ENCODE measurements at regions not wholly inside any gene's neighbourhood (a gene's known extent, or its start where the extent isn't known, plus 50 kb on each side); places are given as distances from the start of the nearest gene placed in this dataset.

- Mint-ChIP-seq H3K27ac (no peak overlapping the region), H3K4me3 (no peak overlapping the region), H3K36me3 (no peaks in the 10 kb centered on the region), H3K27me3 (peaks cover 8% of the 10 kb centered on the region), H3K9me3 (no peaks in the 10 kb centered on the region), H3K4me1 (no peaks in the 10 kb centered on the region)
- CTCF ChIA-PET: no interaction called here
- DNase-seq: no peak
Observed at GRCh38 chr16:11465675-11466074, 120.4 kb downstream of the RMI2 start.

DNA sequence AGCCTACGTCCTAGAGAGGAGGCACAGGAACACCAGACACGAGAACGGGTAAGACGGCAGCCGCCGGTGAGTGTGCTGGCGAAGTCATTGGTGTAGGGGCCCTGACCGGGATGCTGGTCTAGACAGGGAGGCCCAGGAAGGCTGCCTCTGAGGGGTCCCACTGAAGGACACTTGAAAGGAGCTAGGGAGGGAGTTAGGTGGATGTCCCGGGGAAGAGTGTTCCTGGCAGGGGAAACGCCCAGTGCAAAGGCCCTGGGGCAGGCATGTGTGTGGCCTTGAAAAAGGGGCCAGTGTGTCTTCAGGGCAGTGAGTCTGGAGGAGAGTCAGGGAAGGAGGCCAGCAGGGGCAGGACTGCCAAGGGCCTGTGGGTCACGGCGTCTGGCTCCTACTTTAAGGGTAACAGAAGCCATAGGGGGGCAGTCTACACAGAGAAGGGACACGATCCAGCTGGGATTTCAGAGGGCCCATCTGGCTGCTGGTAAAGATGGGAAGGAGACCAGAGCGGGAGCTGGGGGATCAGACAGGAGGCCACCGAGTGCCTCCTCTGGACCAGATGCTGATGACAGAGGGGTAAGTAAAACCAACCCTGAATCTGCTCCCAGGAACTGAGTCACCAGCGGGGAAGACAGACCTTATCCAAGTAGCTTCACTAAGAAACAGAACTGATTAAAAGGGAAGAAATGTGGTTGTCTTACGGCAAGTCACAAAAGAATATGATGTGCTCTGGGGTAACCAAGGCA is 115.9 kb downstream of the LITAF start:
- no peaks in the 10 kb centered on the region for H3K9me3 Mint-ChIP-seq
- no peak for DNase-seq
- no peaks in the 10 kb centered on the region for H3K36me3 Mint-ChIP-seq
- H3K4me1 Mint-ChIP-seq: no peaks in the 10 kb centered on the region
- H3K27ac Mint-ChIP-seq: no peak overlapping the region
- CTCF ChIA-PET: no interaction called here
- H3K4me3 Mint-ChIP-seq: no peak overlapping the region
- peaks cover 9% of the 10 kb centered on the region for H3K27me3 Mint-ChIP-seq

GRCh38 chr16:11471548-11471947 is 115.2 kb downstream of the LITAF start:
- peaks cover 9% of the 10 kb centered on the region for H3K27me3 Mint-ChIP-seq
- CTCF ChIA-PET: no interaction called here
- H3K4me3 Mint-ChIP-seq: no peak overlapping the region
- no peaks in the 10 kb centered on the region for H3K36me3 Mint-ChIP-seq
- no peaks in the 10 kb centered on the region for H3K4me1 Mint-ChIP-seq
- no peaks in the 10 kb centered on the region for H3K9me3 Mint-ChIP-seq
- no peak overlapping the region for H3K27ac Mint-ChIP-seq
- DNase-seq: no peak

DNA sequence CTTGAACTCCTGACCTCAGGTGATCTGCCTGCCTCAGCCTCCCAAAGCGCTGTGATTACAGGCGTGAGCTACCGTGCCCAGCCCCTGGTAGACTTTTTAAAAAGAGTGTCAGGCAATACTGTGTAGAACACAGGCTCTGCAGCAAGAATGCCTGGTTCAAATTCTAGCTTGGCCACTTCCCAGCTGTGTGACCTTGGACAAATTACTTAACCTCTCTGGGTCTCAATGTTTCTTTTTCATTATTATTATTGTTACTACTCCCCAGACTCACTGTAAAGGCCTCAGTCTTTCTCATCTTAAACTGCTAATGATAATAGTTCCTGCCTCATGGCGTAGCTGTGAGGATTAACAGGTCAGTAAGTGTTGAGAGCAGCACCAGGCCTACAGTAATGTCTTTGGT is 114.3 kb downstream of the LITAF start:
- H3K36me3 Mint-ChIP-seq: no peaks in the 10 kb centered on the region
- H3K27me3 Mint-ChIP-seq: peaks cover 9% of the 10 kb centered on the region

GRCh38 chr16:11472851-11473250 is 113.9 kb downstream of the LITAF start:
- no peak for DNase-seq
- Mint-ChIP-seq H3K4me1 (no peaks in the 10 kb centered on the region), H3K36me3 (no peaks in the 10 kb centered on the region), H3K27me3 (peaks cover 9% of the 10 kb centered on the region), H3K9me3 (no peaks in the 10 kb centered on the region), H3K27ac (no peak overlapping the region), H3K4me3 (no peak overlapping the region)
- CTCF ChIA-PET: no interaction called here

More for the DNA sequence above, 114.3 kb downstream of the LITAF start:
- H3K27ac Mint-ChIP-seq: no peak overlapping the region
- CTCF ChIA-PET: no interaction called here
- H3K4me1 Mint-ChIP-seq: no peaks in the 10 kb centered on the region
- no peak overlapping the region for H3K4me3 Mint-ChIP-seq
- no peaks in the 10 kb centered on the region for H3K9me3 Mint-ChIP-seq
- no peak for DNase-seq

DNA sequence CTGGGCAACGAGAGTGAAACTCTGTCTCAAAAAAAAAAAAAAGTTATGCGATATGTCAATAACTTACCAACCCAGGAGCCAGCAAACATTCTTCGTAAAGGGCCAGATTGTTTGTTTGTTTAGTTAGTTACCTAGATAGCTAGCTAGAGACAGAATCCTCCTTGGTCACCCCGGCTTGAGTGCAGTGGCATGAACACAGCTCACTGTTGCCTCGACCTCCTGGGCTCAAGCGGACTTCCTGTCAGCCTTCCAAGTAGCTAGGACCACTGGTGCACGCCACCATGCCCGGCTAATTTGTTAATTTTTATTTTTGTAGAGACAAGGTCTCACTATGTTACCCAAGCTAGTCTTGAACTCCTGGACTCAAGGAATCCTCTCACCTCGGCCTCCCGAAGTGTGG is 113.0 kb downstream of the LITAF start:
- H3K27me3 Mint-ChIP-seq: peaks cover 9% of the 10 kb centered on the region
- DNase-seq: no peak
- H3K9me3 Mint-ChIP-seq: no peaks in the 10 kb centered on the region
- CTCF ChIA-PET: interaction anchor here (0.6 kb wide), 1 partner anchor 58 kb away, joined by 3 read pairs; no protein-coding TSS in a partner anchor
- no peaks in the 10 kb centered on the region for H3K36me3 Mint-ChIP-seq
- no peak overlapping the region for H3K4me3 Mint-ChIP-seq
- H3K27ac Mint-ChIP-seq: no peak overlapping the region
- H3K4me1 Mint-ChIP-seq: no peaks in the 10 kb centered on the region

- DNase-seq: no peak
- Mint-ChIP-seq H3K36me3 (no peaks in the 10 kb centered on the region), H3K4me1 (no peaks in the 10 kb centered on the region), H3K4me3 (no peak overlapping the region), H3K27me3 (peaks cover 9% of the 10 kb centered on the region), H3K27ac (no peak overlapping the region), H3K9me3 (no peaks in the 10 kb centered on the region)
- CTCF ChIA-PET: interaction anchor here (1.3 kb wide), 1 partner anchor 57 kb away, joined by 4 read pairs; no protein-coding TSS in a partner anchor
Observed at GRCh38 chr16:11474617-11475291, 112.0 kb downstream of the LITAF start.

- Mint-ChIP-seq H3K27ac (no peak overlapping the region), H3K9me3 (peaks cover 8% of the 10 kb centered on the region), H3K4me3 (no peak overlapping the region), H3K27me3 (peaks cover 4% of the 10 kb centered on the region), H3K4me1 (no peaks in the 10 kb centered on the region), H3K36me3 (no peaks in the 10 kb centered on the region)
- no peak for DNase-seq
- CTCF ChIA-PET: interaction anchor here (1.3 kb wide), 1 partner anchor 56 kb away, joined by 4 read pairs; no protein-coding TSS in a partner anchor
Observed at GRCh38 chr16:11475896-11476630, 110.7 kb downstream of the LITAF start.

- Mint-ChIP-seq H3K9me3 (peaks cover 9% of the 10 kb centered on the region), H3K36me3 (no peaks in the 10 kb centered on the region), H3K27ac (no peak overlapping the region), H3K4me3 (no peak overlapping the region), H3K27me3 (peaks cover 3% of the 10 kb centered on the region), H3K4me1 (no peaks in the 10 kb centered on the region)
- DNase-seq: no peak
- CTCF ChIA-PET: no interaction called here
Observed at GRCh38 chr16:11476676-11477075, 110.0 kb downstream of the LITAF start.

DNA sequence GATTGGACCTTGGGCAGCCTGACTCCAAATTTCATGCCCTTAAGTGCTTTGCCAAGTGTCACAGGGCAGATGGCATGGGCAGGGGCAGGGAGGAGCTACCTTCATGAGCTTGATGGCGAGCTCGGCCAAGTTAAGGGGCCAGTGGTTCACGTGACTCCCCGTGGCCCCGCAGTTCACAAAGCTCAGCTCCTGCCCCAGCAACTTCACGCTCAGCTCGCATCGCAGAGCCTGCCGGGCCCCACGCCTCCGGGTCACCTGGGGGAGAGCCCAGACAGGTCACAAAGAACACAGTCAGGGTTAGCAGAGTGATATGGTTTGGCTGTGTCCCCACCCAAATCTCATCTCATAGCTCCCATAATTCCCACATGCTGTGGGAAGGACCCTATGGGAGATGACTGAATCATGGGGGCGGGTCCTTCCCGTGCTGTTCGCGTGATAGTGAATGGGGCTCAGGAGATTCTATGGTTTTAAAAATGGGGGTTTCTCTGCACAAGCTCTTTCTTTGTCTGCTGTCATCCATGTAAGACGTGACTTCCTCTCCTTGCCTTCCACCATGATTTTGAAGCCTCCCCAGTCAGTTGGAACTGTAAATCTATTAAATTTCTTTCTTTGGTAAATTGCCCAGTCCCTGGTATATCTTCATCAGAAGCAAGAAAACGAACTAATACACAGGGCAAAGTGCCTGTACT is 108.1 kb downstream of the LITAF start:
- Mint-ChIP-seq H3K4me1 (no peaks in the 10 kb centered on the region), H3K4me3 (no peak overlapping the region), H3K27me3 (peaks cover 3% of the 10 kb centered on the region), H3K9me3 (peaks cover 21% of the 10 kb centered on the region), H3K27ac (no peak overlapping the region), H3K36me3 (no peaks in the 10 kb centered on the region)
- CTCF ChIA-PET: interaction anchor here (0.5 to 1.0 kb wide), 2 partner anchors 71 to 405 kb away, joined by 3 read pairs; no protein-coding TSS in a partner anchor
- DNase-seq: no peak

DNA sequence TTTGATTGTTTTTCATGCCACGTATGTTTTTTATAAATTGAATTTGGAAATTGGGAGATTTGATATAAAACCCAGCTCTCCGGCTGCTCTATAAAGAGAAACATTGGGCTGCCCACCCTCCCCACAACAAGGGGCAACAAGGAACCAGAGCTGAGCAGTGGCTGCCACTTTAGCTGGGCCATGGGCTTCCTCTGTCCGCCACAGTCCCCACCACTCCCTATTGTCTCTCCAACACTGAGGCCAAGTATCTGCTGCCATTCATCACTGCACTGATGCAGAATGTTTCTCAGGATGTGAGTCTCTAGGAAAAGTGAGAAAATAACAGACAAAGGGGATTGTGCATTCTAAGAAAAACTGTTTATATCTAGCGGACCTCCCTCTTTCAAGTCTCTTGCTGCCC is 106.8 kb downstream of the LITAF start:
- Mint-ChIP-seq H3K27ac (no peak overlapping the region), H3K27me3 (peaks cover 2% of the 10 kb centered on the region), H3K36me3 (no peaks in the 10 kb centered on the region), H3K4me3 (no peak overlapping the region), H3K4me1 (no peaks in the 10 kb centered on the region), H3K9me3 (peaks cover 29% of the 10 kb centered on the region)
- CTCF ChIA-PET: no interaction called here
- DNase-seq: no peak

- CTCF ChIA-PET: no interaction called here
Observed at GRCh38 chr16:11480634-11481033, 106.1 kb downstream of the LITAF start.

DNA sequence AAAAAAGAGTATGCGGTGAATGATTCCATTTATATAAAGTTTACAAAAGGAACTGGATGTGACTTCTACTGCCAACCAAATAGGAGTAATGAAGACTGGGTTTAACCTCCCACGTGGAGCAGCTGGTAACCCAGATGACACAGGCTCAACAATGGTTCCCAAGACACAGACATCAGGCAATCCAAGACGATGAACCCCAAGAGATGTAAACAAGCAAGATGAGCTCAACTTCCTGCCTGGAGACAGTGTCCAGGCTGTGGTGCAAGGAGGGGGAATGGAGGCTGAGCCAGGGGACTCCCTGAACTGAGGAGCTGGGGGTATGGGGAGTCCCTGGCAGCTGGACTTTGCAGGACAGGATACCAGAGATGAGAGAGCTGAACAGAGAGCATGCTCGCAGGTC is 104.7 kb downstream of the LITAF start:
- no peak for DNase-seq
- no peaks in the 10 kb centered on the region for H3K4me1 Mint-ChIP-seq
- no peaks in the 10 kb centered on the region for H3K27me3 Mint-ChIP-seq
- H3K36me3 Mint-ChIP-seq: no peaks in the 10 kb centered on the region
- H3K27ac Mint-ChIP-seq: no peak overlapping the region
- no peak overlapping the region for H3K4me3 Mint-ChIP-seq
- CTCF ChIA-PET: interaction anchor here (0.6 kb wide), 1 partner anchor 332 kb away, joined by 3 read pairs; no protein-coding TSS in a partner anchor
- H3K9me3 Mint-ChIP-seq: peaks cover 41% of the 10 kb centered on the region

More at GRCh38 chr16:11480634-11481033, 106.1 kb downstream of the LITAF start:
- Mint-ChIP-seq H3K4me3 (no peak overlapping the region), H3K4me1 (no peaks in the 10 kb centered on the region), H3K36me3 (no peaks in the 10 kb centered on the region), H3K27ac (no peak overlapping the region), H3K9me3 (peaks cover 35% of the 10 kb centered on the region), H3K27me3 (no peaks in the 10 kb centered on the region)
- DNase-seq: no peak

Measured in activated naive CD4-positive, alpha-beta T cell treated with anti-CD3 and anti-CD28 coated beads, Interleukin-2, amount 10 ng/mL, durations not matched to agents 7 days and 5 days (primary cell).